ENCODE measurements at regions not wholly inside any gene's neighbourhood (a gene's known extent, or its start where the extent isn't known, plus 50 kb on each side); places are given as distances from the start of the nearest gene placed in this dataset.

GRCh38 chr12:124492879-124493808, 74.3 kb downstream of the NCOR2 start:
- TF ChIP-seq FOXA1 (IDR thresholded peaks at IDR 0.05) (no peak), TARDBP (IDR thresholded peaks at IDR 0.05) (no peak), BHLHE40 (IDR thresholded peaks at IDR 0.05; ENCODE audit: borderline replicate concordance) (no peak), PKNOX1 (IDR thresholded peaks at IDR 0.05) (no peak), FOXM1 (IDR thresholded peaks at IDR 0.05; ENCODE audit: borderline replicate concordance) (no peak), L3MBTL2 (conservative IDR thresholded peaks at IDR 0.05) (no peak), SUZ12 (IDR thresholded peaks at IDR 0.05) (no peak), LEF1 (IDR thresholded peaks at IDR 0.05; ENCODE audit: borderline replicate concordance) (no peak), CTBP1 (IDR thresholded peaks at IDR 0.05; ENCODE audit: borderline replicate concordance) (no peak), ARNT (IDR thresholded peaks at IDR 0.05) (no peak), FOXK2 (IDR thresholded peaks at IDR 0.05) (no peak), NFRKB (IDR thresholded peaks at IDR 0.05) (no peak), HDGF (IDR thresholded peaks at IDR 0.05; ENCODE audit: borderline replicate concordance) (no peak), SP1 (IDR thresholded peaks at IDR 0.05) (no peak), ZNF384 (IDR thresholded peaks at IDR 0.05) (no peak), ELF4 (IDR thresholded peaks at IDR 0.05) (no peak)
- no peak for DNase-seq (ENCODE audit: extremely low spot score)
- ChIA-PET CTCF (no interaction called here), POLR2A (no interaction called here)

- POLR2A ChIA-PET = no interaction called here
- CTCF ChIA-PET = no interaction called here
Measured at GRCh38 chr12:124491856-124492420, 75.5 kb downstream of the NCOR2 start.

GRCh38 chr12:124491310-124491709, 76.1 kb downstream of the NCOR2 start:
- POLR2A ChIA-PET = no interaction called here
- no peak for DNase-seq (ENCODE audit: extremely low spot score)
- TF ChIP-seq SP1 (IDR thresholded peaks at IDR 0.05) (no peak), NFRKB (IDR thresholded peaks at IDR 0.05) (no peak), FOXM1 (IDR thresholded peaks at IDR 0.05; ENCODE audit: borderline replicate concordance) (no peak), L3MBTL2 (conservative IDR thresholded peaks at IDR 0.05) (no peak), TARDBP (IDR thresholded peaks at IDR 0.05) (no peak), HDGF (IDR thresholded peaks at IDR 0.05; ENCODE audit: borderline replicate concordance) (no peak), FOXA1 (IDR thresholded peaks at IDR 0.05) (no peak), CTBP1 (IDR thresholded peaks at IDR 0.05; ENCODE audit: borderline replicate concordance) (no peak), ELF4 (IDR thresholded peaks at IDR 0.05) (no peak), ZNF384 (IDR thresholded peaks at IDR 0.05) (no peak), FOXK2 (IDR thresholded peaks at IDR 0.05) (no peak), PKNOX1 (IDR thresholded peaks at IDR 0.05) (no peak), LEF1 (IDR thresholded peaks at IDR 0.05; ENCODE audit: borderline replicate concordance) (no peak), BHLHE40 (IDR thresholded peaks at IDR 0.05; ENCODE audit: borderline replicate concordance) (no peak), SUZ12 (IDR thresholded peaks at IDR 0.05) (no peak)
- CTCF ChIA-PET = no interaction called here

More at GRCh38 chr12:124491856-124492420, 75.5 kb downstream of the NCOR2 start:
- TF ChIP-seq L3MBTL2 (conservative IDR thresholded peaks at IDR 0.05) = no peak
- no peak for TF ChIP-seq LEF1 (IDR thresholded peaks at IDR 0.05; ENCODE audit: borderline replicate concordance)
- TF ChIP-seq SP1 (IDR thresholded peaks at IDR 0.05) = no peak
- no peak for TF ChIP-seq FOXM1 (IDR thresholded peaks at IDR 0.05; ENCODE audit: borderline replicate concordance)
- TF ChIP-seq ZNF384 (IDR thresholded peaks at IDR 0.05) = no peak
- no peak for TF ChIP-seq TARDBP (IDR thresholded peaks at IDR 0.05)
- no peak for TF ChIP-seq NFRKB (IDR thresholded peaks at IDR 0.05)
- no peak for TF ChIP-seq PKNOX1 (IDR thresholded peaks at IDR 0.05)
- TF ChIP-seq HDGF (IDR thresholded peaks at IDR 0.05; ENCODE audit: borderline replicate concordance) = no peak
- TF ChIP-seq SUZ12 (IDR thresholded peaks at IDR 0.05) = no peak
- DNase-seq (ENCODE audit: extremely low spot score) = no peak

GRCh38 chr12:124490584-124491305, 76.7 kb downstream of the NCOR2 start:
- ChIA-PET CTCF (interaction anchor here (0.6 kb wide), 1 partner anchor 295 kb away, joined by 3 read pairs; no protein-coding TSS in a partner anchor), POLR2A (no interaction called here)
- DNase-seq (ENCODE audit: extremely low spot score) = no peak
- TF ChIP-seq TARDBP (IDR thresholded peaks at IDR 0.05) = no peak
- no peak for TF ChIP-seq HDGF (IDR thresholded peaks at IDR 0.05; ENCODE audit: borderline replicate concordance)
- TF ChIP-seq CTBP1 (IDR thresholded peaks at IDR 0.05; ENCODE audit: borderline replicate concordance) = no peak
- no peak for TF ChIP-seq FOXK2 (IDR thresholded peaks at IDR 0.05)
- no peak for TF ChIP-seq ARNT (IDR thresholded peaks at IDR 0.05)
- no peak for TF ChIP-seq ZNF384 (IDR thresholded peaks at IDR 0.05)
- no peak for TF ChIP-seq L3MBTL2 (conservative IDR thresholded peaks at IDR 0.05)
- no peak for TF ChIP-seq PKNOX1 (IDR thresholded peaks at IDR 0.05)
- no peak for TF ChIP-seq NFRKB (IDR thresholded peaks at IDR 0.05)
- no peak for TF ChIP-seq LEF1 (IDR thresholded peaks at IDR 0.05; ENCODE audit: borderline replicate concordance)
- no peak for TF ChIP-seq ELF4 (IDR thresholded peaks at IDR 0.05)
- no peak for TF ChIP-seq SP1 (IDR thresholded peaks at IDR 0.05)
- TF ChIP-seq FOXM1 (IDR thresholded peaks at IDR 0.05; ENCODE audit: borderline replicate concordance) = no peak
- TF ChIP-seq BHLHE40 (IDR thresholded peaks at IDR 0.05; ENCODE audit: borderline replicate concordance) = no peak
- no peak for TF ChIP-seq FOXA1 (IDR thresholded peaks at IDR 0.05)
- no peak for TF ChIP-seq SUZ12 (IDR thresholded peaks at IDR 0.05)
